ENCODE measurements at regions not wholly inside any gene's neighbourhood (a gene's known extent, or its start where the extent isn't known, plus 50 kb on each side); places are given as distances from the start of the nearest gene placed in this dataset.

GRCh38 chr10:88057720-88058119, 194.3 kb downstream of the PTEN start:
- ChIA-PET CTCF (no interaction called here), POLR2A (no interaction called here)
- peaks cover 0 to 11% (median 0%) of the 10 kb centered on the region in 3 donors for H3K9me3 ChIP-seq (ENCODE audit: control extremely low read depth in 1 of 3, control insufficient read depth in 2 of 3, insufficient read depth in 1 of 3, low read length in 2 of 3)
- TF ChIP-seq EZH2 (IDR thresholded peaks at IDR 0.05; ENCODE audit: borderline replicate concordance, insufficient read depth, low read depth, low read length, poor library complexity, severe bottlenecking) (no peak), CTCF (IDR thresholded peaks at IDR 0.05) (no peak)
- no peak overlapping the region for H2AFZ ChIP-seq (ENCODE audit: insufficient read depth, low read depth, low read length, poor library complexity, severe bottlenecking)
- Mint-ChIP-seq H3K4me1 (peaks cover 9% of the 10 kb centered on the region), H3K27me3 (no peaks in the 10 kb centered on the region), H3K4me3 (no peak overlapping the region), H3K27ac (no peak overlapping the region), H3K9me3 (ENCODE audit: insufficient read depth) (no peaks in the 10 kb centered on the region)
- no peaks in the 10 kb centered on the region for H4K20me1 ChIP-seq (ENCODE audit: control insufficient read depth, insufficient read depth, low read length, poor library complexity, severe bottlenecking)
- H3K4me2 ChIP-seq (replicated peaks; ENCODE audit: low read depth, low read length, poor library complexity, severe bottlenecking) = no peak overlapping the region
- peaks cover 27% of the 10 kb centered on the region in 2 donors for H3K4me1 ChIP-seq (ENCODE audit: control insufficient read depth in 2 of 2, insufficient read depth in 2 of 2, low read length in 2 of 2)
- ATAC-seq (ENCODE audit: low read depth) = no peak
- H3K9ac ChIP-seq (ENCODE audit: low read length) = no peak overlapping the region
- intact Hi-C loops (cut with micrococcal nuclease) = no loop called here
- no peak overlapping the region for H3K27ac ChIP-seq (ENCODE audit: low read length in 2 of 2)
- no peak overlapping the region for H3K4me3 ChIP-seq (ENCODE audit: control extremely low read depth in 1 of 5, extremely low read depth in 1 of 5, insufficient read depth in 1 of 5, low read depth in 2 of 5, low read length in 4 of 5)
- H3K79me2 ChIP-seq (ENCODE audit: control insufficient read depth, insufficient read depth, low read length) = no peaks in the 10 kb centered on the region
- WGBS (ENCODE audit: insufficient coverage) = no CpG with 5 or more reads among the region's 1 CpG
- no peaks in the 10 kb centered on the region for H3K36me3 ChIP-seq (replicated peaks in 1 of 2; ENCODE audit: control extremely low read depth in 1 of 2, control insufficient read depth in 1 of 2, extremely low read depth in 1 of 2, insufficient read depth in 2 of 2, low read length in 1 of 2)
- DNase-seq = no peak
- no peaks in the 10 kb centered on the region for H3K27me3 ChIP-seq (replicated peaks in 1 of 4; ENCODE audit: control extremely low read depth in 1 of 4, control insufficient read depth in 3 of 4, insufficient read depth in 4 of 4, low read length in 3 of 4)

- Histone ChIP-seq H3K4me1 (ENCODE audit: control insufficient read depth in 2 of 2, insufficient read depth in 2 of 2, low read length in 2 of 2) (peaks cover 36 to 38% of the 10 kb centered on the region in 2 donors), H3K36me3 (replicated peaks in 1 of 2; ENCODE audit: control extremely low read depth in 1 of 2, control insufficient read depth in 1 of 2, extremely low read depth in 1 of 2, insufficient read depth in 2 of 2, low read length in 1 of 2) (no peaks in the 10 kb centered on the region), H4K20me1 (ENCODE audit: control insufficient read depth, insufficient read depth, low read length, poor library complexity, severe bottlenecking) (no peaks in the 10 kb centered on the region), H2AFZ (ENCODE audit: insufficient read depth, low read depth, low read length, poor library complexity, severe bottlenecking) (no peak overlapping the region), H3K79me2 (ENCODE audit: control insufficient read depth, insufficient read depth, low read length) (no peaks in the 10 kb centered on the region), H3K4me3 (ENCODE audit: control extremely low read depth in 1 of 5, extremely low read depth in 1 of 5, insufficient read depth in 1 of 5, low read depth in 2 of 5, low read length in 4 of 5) (no peak overlapping the region), H3K4me2 (replicated peaks; ENCODE audit: low read depth, low read length, poor library complexity, severe bottlenecking) (no peak overlapping the region), H3K27me3 (replicated peaks in 1 of 4; ENCODE audit: control extremely low read depth in 1 of 4, control insufficient read depth in 3 of 4, insufficient read depth in 4 of 4, low read length in 3 of 4) (no peaks in the 10 kb centered on the region), H3K27ac (ENCODE audit: low read length in 2 of 2) (no peak overlapping the region), H3K9ac (ENCODE audit: low read length) (no peak overlapping the region), H3K9me3 (ENCODE audit: control extremely low read depth in 1 of 3, control insufficient read depth in 2 of 3, insufficient read depth in 1 of 3, low read length in 2 of 3) (peaks cover 0 to 11% (median 0%) of the 10 kb centered on the region in 3 donors)
- Mint-ChIP-seq H3K27ac (no peak overlapping the region), H3K27me3 (no peaks in the 10 kb centered on the region), H3K4me1 (peaks cover 19% of the 10 kb centered on the region), H3K9me3 (ENCODE audit: insufficient read depth) (no peaks in the 10 kb centered on the region), H3K4me3 (no peak overlapping the region)
- DNase-seq (no peak), ATAC-seq (ENCODE audit: low read depth) (no peak)
- TF ChIP-seq CTCF (IDR thresholded peaks at IDR 0.05) (no peak), EZH2 (IDR thresholded peaks at IDR 0.05; ENCODE audit: borderline replicate concordance, insufficient read depth, low read depth, low read length, poor library complexity, severe bottlenecking) (no peak)
- intact Hi-C loops (cut with micrococcal nuclease) = no loop called here
- ChIA-PET POLR2A (no interaction called here), CTCF (no interaction called here)
- 98% methylated on average over 4 of the region's 4 CpGs for WGBS (ENCODE audit: insufficient coverage)
These were observed 195.3 kb downstream of the PTEN start for GRCh38 chr10:88058750-88059149.

Data from B cell (primary cell).